HEK293T (cell line): ENCODE measurements at regions not wholly inside any gene's neighbourhood (a gene's known extent, or its start where the extent isn't known, plus 50 kb on each side); places are given as distances from the start of the nearest gene placed in this dataset.

Experiments used
- ARNT ChIP-seq: fragments of 450-650 bp; IDR thresholded peaks from 2 replicates; pipeline ENCODE4 v1.6.1; 2017; ENCODE audit warnings: mild to moderate bottlenecking
- BHLHE40 ChIP-seq: fragments of 450-650 bp; IDR thresholded peaks from 2 replicates; pipeline ENCODE4 v1.6.1; 2016; ENCODE audit warnings: mild to moderate bottlenecking, moderate library complexity, borderline replicate concordance
- CTBP1 ChIP-seq: fragments of 450-650 bp; IDR thresholded peaks from 2 replicates; pipeline ENCODE4 v1.6.1; 2016; ENCODE audit warnings: borderline replicate concordance
- FOXA1 ChIP-seq: fragments of 450-650 bp; IDR thresholded peaks from 2 replicates; pipeline ENCODE4 v1.6.1; 2016; ENCODE audit warnings: mild to moderate bottlenecking
- FOXK2 ChIP-seq: fragments of 450-650 bp; IDR thresholded peaks from 2 replicates; pipeline ENCODE4 v1.6.1; 2016; ENCODE audit warnings: mild to moderate bottlenecking
- FOXM1 ChIP-seq: fragments of 450-650 bp; IDR thresholded peaks from 2 replicates; pipeline ENCODE4 v1.6.1; 2017; ENCODE audit warnings: mild to moderate bottlenecking, borderline replicate concordance
- HDGF ChIP-seq: fragments of 450-650 bp; IDR thresholded peaks from 2 replicates; pipeline ENCODE4 v1.6.1; 2017; ENCODE audit warnings: antibody characterized with exemption, borderline replicate concordance
- L3MBTL2 ChIP-seq: fragments of 450-650 bp; conservative IDR thresholded peaks from 2 replicates; pipeline ENCODE4 v1.6.1; 2016; ENCODE audit warnings: mild to moderate bottlenecking
- LEF1 ChIP-seq: fragments of 450-650 bp; IDR thresholded peaks from 2 replicates; pipeline ENCODE4 v1.6.1; 2017; ENCODE audit warnings: mild to moderate bottlenecking, borderline replicate concordance
- NFRKB ChIP-seq: fragments of 450-650 bp; IDR thresholded peaks from 2 replicates; pipeline ENCODE4 v1.6.1; 2016; ENCODE audit warnings: mild to moderate bottlenecking, moderate library complexity
- SP1 ChIP-seq: fragments of 450-650 bp; IDR thresholded peaks from 2 replicates; pipeline ENCODE4 v1.6.1; 2017
- SUZ12 ChIP-seq: fragments of 450-650 bp; IDR thresholded peaks from 2 replicates; pipeline ENCODE4 v1.6.1; 2016; ENCODE audit warnings: mild to moderate bottlenecking
- TARDBP ChIP-seq: fragments of 450-650 bp; IDR thresholded peaks from 2 replicates; pipeline ENCODE4 v1.6.1; 2016
- TF ChIP-seq, protein P1 (sequence below): fragments of 450-650 bp; IDR thresholded peaks from 2 replicates; pipeline ENCODE4 v1.6.1; 2016

GRCh38 chrX:80312448-80312847, 107.8 kb upstream of the TENT5D start:
- TF ChIP-seq SUZ12 (no peak), FOXA1 (no peak), FOXK2 (no peak), FOXM1 (no peak), L3MBTL2 (no peak), SP1 (no peak), BHLHE40 (no peak), LEF1 (no peak), CTBP1 (no peak), TARDBP (no peak), ARNT (no peak), HDGF (no peak), NFRKB (no peak)
- TF ChIP-seq, protein P1, sequence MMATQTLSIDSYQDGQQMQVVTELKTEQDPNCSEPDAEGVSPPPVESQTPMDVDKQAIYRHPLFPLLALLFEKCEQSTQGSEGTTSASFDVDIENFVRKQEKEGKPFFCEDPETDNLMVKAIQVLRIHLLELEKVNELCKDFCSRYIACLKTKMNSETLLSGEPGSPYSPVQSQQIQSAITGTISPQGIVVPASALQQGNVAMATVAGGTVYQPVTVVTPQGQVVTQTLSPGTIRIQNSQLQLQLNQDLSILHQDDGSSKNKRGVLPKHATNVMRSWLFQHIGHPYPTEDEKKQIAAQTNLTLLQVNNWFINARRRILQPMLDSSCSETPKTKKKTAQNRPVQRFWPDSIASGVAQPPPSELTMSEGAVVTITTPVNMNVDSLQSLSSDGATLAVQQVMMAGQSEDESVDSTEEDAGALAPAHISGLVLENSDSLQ = no peak
